NT2/D1 (cell line): ENCODE measurements at regions not wholly inside any gene's neighbourhood (a gene's known extent, or its start where the extent isn't known, plus 50 kb on each side); places are given as distances from the start of the nearest gene placed in this dataset.

Experiments
- DNase-seq: peaks from one replicate; pipeline ENCODE4 v3.0.0-alpha.2; 2011; ENCODE audit warnings: low read depth, low spot score
- H3K27me3 ChIP-seq: 2 replicates; pipeline ENCODE4 v1.6.0; 2011; ENCODE audit warnings: mild to moderate bottlenecking; ENCODE audit not compliant: insufficient read length, insufficient read depth
- H3K36me3 ChIP-seq: 2 replicates; pipeline ENCODE4 v1.6.1; 2011; ENCODE audit warnings: mild to moderate bottlenecking, low read length, mixed read lengths; ENCODE audit not compliant: insufficient read depth, insufficient read length
- H3K4me1 ChIP-seq: 2 replicates; pipeline ENCODE4 v1.5.1; 2011; ENCODE audit not compliant: insufficient read depth, insufficient read length
- H3K4me3 ChIP-seq: 2 replicates; pipeline ENCODE4 v1.5.1; 2011; ENCODE audit warnings: low read depth; ENCODE audit not compliant: insufficient read length
- H3K9ac ChIP-seq: 2 replicates; pipeline ENCODE4 v1.6.0; 2011; ENCODE audit warnings: low read depth; ENCODE audit not compliant: insufficient read length
- H3K9me3 ChIP-seq: 2 replicates; pipeline ENCODE4 v1.5.1; 2011; ENCODE audit warnings: mild to moderate bottlenecking, low read length; ENCODE audit not compliant: insufficient read depth
- SUZ12 ChIP-seq: IDR thresholded peaks from 2 replicates; pipeline ENCODE4 v1.6.1; 2011; ENCODE audit not compliant: insufficient read length, insufficient read depth; ENCODE audit errors: extremely low read depth
- YY1 ChIP-seq: IDR thresholded peaks from 2 replicates; pipeline ENCODE4 v1.6.1; 2011; ENCODE audit not compliant: insufficient read length, insufficient read depth
- ZNF274 ChIP-seq: IDR thresholded peaks from 2 replicates; pipeline ENCODE4 v1.6.1; 2011; ENCODE audit warnings: mild to moderate bottlenecking, low read depth, low read length

DNA sequence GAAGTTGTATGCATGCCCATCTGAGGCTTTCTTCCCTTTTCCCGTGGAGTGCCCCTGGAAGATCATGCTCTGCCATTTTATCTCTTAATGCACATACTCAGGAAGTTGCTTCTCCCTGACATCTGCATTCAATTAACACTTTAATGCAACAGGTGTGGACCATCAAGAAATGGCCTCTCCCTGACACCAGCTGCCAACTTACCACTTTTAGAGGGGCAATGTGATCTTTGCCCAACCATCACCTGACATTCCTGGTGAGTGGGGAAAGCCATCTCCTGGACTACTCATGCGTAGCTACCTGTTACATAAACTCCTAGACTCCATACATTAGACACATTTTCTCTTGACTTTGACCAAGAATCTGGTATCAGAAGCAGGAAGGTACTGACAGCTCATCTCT lies 1450.4 kb upstream of the CDH9 start:
- Histone ChIP-seq H3K36me3 (no peaks in the 10 kb centered on the region), H3K9me3 (no peaks in the 10 kb centered on the region), H3K4me1 (no peaks in the 10 kb centered on the region), H3K4me3 (no peak overlapping the region), H3K27me3 (no peaks in the 10 kb centered on the region), H3K9ac (no peak overlapping the region)
- no peak for DNase-seq
- TF ChIP-seq YY1 (no peak), SUZ12 (no peak), ZNF274 (no peak)

DNA sequence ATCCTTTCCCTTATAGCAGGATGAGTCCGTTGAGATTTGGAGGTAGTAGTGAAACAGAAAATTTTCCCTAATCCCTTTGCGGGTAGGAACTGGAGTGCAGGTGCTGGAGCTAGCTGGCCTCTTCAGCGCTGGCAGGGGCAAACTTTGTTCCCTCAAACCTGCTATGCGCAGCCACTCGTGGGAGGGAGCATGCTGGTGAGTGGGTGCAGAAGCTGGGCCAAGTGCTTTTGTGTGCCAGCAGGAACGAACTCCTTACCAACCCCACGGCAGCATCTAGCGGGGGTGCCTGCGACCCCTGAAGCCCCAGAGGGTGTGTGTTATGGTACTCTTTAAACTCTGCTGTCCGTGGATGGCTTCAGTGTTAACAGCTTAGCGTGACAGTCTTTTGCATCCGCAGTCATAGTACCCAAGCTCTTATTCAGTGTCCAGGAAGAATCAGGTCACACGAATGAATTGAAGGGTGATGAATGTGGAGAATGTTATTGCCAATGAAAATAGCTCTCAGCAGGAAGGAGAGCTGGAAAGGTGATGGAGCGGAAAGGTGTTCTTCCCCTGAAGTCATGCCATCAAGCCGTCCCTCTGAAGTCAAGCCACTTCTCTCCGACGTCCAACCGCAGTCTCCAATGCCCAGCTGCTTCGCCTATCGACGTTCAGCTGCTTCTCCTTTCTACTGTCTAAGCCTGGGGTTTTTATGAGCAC lies 1445.1 kb upstream of the CDH9 start:
- no peak for TF ChIP-seq SUZ12
- no peak for TF ChIP-seq ZNF274
- TF ChIP-seq YY1, result no peak
- Histone ChIP-seq H3K4me1 (no peaks in the 10 kb centered on the region), H3K9ac (no peak overlapping the region), H3K27me3 (no peaks in the 10 kb centered on the region), H3K4me3 (no peak overlapping the region), H3K9me3 (no peaks in the 10 kb centered on the region), H3K36me3 (no peaks in the 10 kb centered on the region)
- DNase-seq, result no peak

DNA sequence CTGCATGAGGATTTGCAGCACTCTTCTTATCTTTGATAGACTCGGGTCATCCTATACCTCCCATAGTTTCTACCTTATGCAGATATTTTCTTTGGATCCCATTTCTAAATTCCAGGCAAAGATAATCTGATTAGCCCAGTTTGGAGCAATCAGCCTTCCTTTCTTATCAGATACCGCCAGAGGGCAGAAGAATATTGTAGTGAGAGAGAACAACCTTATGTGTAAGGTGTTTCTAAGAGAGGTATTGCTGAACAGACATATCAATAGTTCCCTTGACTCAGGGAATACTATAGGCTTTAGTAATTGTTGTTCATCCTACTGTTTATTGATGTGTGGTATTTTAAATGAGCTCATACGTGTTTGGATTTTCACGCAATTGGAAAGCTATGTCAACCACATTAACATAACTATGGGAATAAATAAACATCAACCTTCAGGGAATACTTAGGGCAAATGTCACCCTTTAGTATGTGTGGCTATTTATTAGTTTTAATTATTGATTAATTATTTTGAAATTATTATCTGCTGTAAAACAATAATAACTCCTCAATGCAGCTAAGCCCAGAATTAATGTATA lies 1435.2 kb upstream of the CDH9 start:
- H3K27me3 ChIP-seq, result no peaks in the 10 kb centered on the region
- no peak for DNase-seq

DNA sequence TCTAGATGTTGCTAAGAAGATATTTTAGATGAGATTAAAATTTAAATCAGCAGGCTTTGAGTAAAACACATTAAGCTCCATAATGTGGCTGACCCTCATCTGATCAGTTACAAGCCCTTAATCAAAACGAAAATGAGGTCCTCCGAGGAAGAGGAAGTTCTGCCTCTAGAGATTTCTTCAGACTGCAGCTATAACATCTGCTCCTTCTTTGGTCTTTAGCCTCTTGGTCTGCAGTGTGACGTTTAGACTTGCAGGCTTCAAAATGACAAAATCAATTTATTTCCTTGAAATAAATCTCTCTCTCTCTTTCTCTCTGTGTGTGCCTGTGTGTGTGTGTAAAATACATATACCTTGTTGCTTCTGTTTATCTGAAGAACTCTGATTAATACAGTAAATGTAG lies 1429.8 kb upstream of the CDH9 start:
- no peak for DNase-seq
- H3K36me3 ChIP-seq, result no peaks in the 10 kb centered on the region
- H3K9me3 ChIP-seq, result no peaks in the 10 kb centered on the region
- H3K4me1 ChIP-seq, result no peaks in the 10 kb centered on the region
- no peaks in the 10 kb centered on the region for H3K27me3 ChIP-seq
- H3K9ac ChIP-seq, result no peak overlapping the region
- no peak overlapping the region for H3K4me3 ChIP-seq
- TF ChIP-seq YY1, result no peak
- TF ChIP-seq ZNF274, result no peak
- TF ChIP-seq SUZ12, result no peak

More for the DNA sequence above, 1435.2 kb upstream of the CDH9 start:
- Histone ChIP-seq H3K4me3 (no peak overlapping the region), H3K9me3 (no peaks in the 10 kb centered on the region), H3K9ac (no peak overlapping the region), H3K36me3 (no peaks in the 10 kb centered on the region), H3K4me1 (no peaks in the 10 kb centered on the region)
- TF ChIP-seq YY1, result no peak
- TF ChIP-seq SUZ12, result no peak
- TF ChIP-seq ZNF274, result no peak

DNA sequence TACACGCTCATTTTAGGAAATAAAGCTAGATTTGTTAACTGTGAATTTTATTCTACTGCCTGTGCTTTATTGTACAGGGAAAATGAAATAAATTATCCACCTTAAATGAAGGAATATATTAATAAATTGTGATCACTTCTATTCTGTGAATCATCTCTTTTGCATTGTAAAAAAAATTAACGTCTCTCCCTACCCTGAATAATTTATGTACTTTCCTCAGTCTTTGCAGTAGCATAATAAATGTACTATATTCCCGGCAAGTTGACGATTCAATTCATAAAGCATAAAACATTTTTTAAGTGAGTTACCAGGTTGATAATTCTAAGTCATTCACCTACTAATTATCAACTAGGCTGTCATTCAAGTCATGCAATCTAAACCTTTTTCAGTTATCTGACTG lies 1425.3 kb upstream of the CDH9 start:
- Histone ChIP-seq H3K4me1 (no peaks in the 10 kb centered on the region), H3K4me3 (no peak overlapping the region), H3K36me3 (no peaks in the 10 kb centered on the region), H3K9me3 (no peaks in the 10 kb centered on the region), H3K27me3 (no peaks in the 10 kb centered on the region), H3K9ac (no peak overlapping the region)
- no peak for DNase-seq
- no peak for TF ChIP-seq ZNF274
- TF ChIP-seq SUZ12, result no peak

DNA sequence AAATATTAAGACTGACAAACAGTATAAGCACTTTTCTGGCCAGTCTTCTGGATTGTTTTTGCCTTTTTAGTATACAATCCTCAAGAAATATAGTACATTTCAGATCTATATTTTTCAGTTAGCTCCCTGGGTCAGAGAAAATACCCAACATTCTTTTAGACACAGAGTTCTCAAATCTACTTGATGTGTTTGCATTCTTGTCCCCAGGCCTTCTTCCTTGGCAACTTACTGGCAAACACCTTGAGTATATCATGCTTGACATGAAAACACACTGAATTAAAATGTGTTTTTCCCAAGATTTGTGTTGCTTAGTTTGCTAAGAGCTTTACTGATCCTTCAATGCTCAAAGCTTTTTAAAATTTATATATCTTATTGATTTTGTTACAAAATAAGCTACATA lies 1413.1 kb upstream of the CDH9 start:
- TF ChIP-seq SUZ12 (no peak), YY1 (no peak), ZNF274 (no peak)
- Histone ChIP-seq H3K9ac (no peak overlapping the region), H3K9me3 (no peaks in the 10 kb centered on the region), H3K27me3 (no peaks in the 10 kb centered on the region), H3K4me3 (no peak overlapping the region), H3K36me3 (no peaks in the 10 kb centered on the region), H3K4me1 (no peaks in the 10 kb centered on the region)
- no peak for DNase-seq

DNA sequence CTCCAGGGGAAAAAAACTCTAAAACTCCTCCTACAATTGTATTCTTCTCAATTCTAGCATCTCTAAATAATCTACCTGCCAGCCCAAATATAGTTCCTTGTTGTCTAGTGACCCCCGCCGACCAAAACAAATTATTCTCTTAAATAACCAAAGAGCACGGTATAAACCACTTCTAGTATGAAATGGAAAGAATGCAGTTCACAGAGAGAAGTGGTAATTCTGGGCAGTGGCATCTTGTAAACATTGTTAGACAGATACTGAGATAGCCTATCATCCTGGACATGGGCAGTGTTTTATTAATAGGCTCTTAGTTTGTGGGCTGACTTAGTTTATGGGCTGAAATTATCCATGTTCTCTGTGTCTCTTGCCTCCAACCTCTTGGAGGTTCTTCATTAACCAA lies 1412.6 kb upstream of the CDH9 start:
- no peaks in the 10 kb centered on the region for H3K9me3 ChIP-seq
- H3K4me3 ChIP-seq, result no peak overlapping the region
- TF ChIP-seq YY1, result no peak
- DNase-seq, result no peak
- H3K4me1 ChIP-seq, result no peaks in the 10 kb centered on the region
- no peak overlapping the region for H3K9ac ChIP-seq
- H3K36me3 ChIP-seq, result no peaks in the 10 kb centered on the region
- no peaks in the 10 kb centered on the region for H3K27me3 ChIP-seq
